Skeletal muscle satellite cell (primary cell): ENCODE measurements at regions not wholly inside any gene's neighbourhood (a gene's known extent, or its start where the extent isn't known, plus 50 kb on each side); places are given as distances from the start of the nearest gene placed in this dataset.
"Not testable (repeated sequence)": the region's sequence is repeated elsewhere in the genome, so short reads cannot be mapped to it uniquely, and the experiment has no call there.

Experiments
- H3K27me3 ChIP-seq: 2 replicates; pipeline ENCODE4 v1.7.0; 2013; ENCODE audit warnings: low read length; ENCODE audit not compliant: control insufficient read depth, insufficient read depth
- H3K36me3 ChIP-seq: 2 replicates; pipeline ENCODE4 v1.7.0; 2013; ENCODE audit warnings: mild to moderate bottlenecking, control low read depth, low read length; ENCODE audit not compliant: insufficient read depth
- H3K4me1 ChIP-seq: 2 replicates; pipeline ENCODE4 v1.7.0; 2013; ENCODE audit warnings: low read length; ENCODE audit not compliant: control insufficient read depth, insufficient read depth
- H3K4me2 ChIP-seq: 2 replicates; pipeline ENCODE4 v1.7.0; 2013; ENCODE audit warnings: mild to moderate bottlenecking, low read length
- H3K4me3 ChIP-seq: 2 replicates; pipeline ENCODE4 v1.7.0; 2013; ENCODE audit warnings: low read length
- H3K9ac ChIP-seq: 2 replicates; pipeline ENCODE4 v1.7.0; 2013; ENCODE audit warnings: mild to moderate bottlenecking, low read depth, low read length, moderate library complexity
- H3K9me3 ChIP-seq: replicated peaks from 2 replicates; pipeline ENCODE4 v1.7.0; 2013; ENCODE audit warnings: mild to moderate bottlenecking, control low read depth, low read length

DNA sequence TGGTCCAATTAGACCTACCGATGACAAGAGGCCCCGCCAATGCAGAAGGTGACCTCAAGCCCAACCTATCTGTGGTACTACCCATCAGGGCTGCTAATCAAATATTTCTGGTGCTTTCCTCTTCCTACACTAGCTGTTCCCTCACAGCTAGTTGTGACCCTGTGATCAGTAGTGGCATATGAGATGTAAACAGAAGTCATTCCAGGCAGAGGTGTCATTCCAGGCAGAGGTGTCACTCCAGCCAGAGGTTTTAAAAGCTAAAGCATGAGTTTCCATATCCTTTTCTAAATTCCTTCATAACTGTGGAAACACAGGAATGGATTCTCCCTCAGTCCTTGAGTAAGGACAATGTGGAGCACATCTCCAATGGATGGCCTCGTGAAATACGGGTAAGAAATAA, 110.9 kb upstream of the DNAJC10 start:
- Histone ChIP-seq H3K9ac (no peak overlapping the region), H3K4me3 (no peak overlapping the region), H3K4me2 (no peak overlapping the region), H3K9me3 (no peaks in the 10 kb centered on the region), H3K4me1 (no peaks in the 10 kb centered on the region), H3K27me3 (no peaks in the 10 kb centered on the region), H3K36me3 (no peaks in the 10 kb centered on the region)

- Histone ChIP-seq H3K9ac (no peak overlapping the region), H3K27me3 (no peaks in the 10 kb centered on the region), H3K4me3 (no peak overlapping the region), H3K36me3 (no peaks in the 10 kb centered on the region), H3K4me1 (no peaks in the 10 kb centered on the region), H3K9me3 (no peaks in the 10 kb centered on the region), H3K4me2 (no peak overlapping the region)
Measured at GRCh38 chr2:182606728-182607681, 109.1 kb upstream of the DNAJC10 start.

DNA sequence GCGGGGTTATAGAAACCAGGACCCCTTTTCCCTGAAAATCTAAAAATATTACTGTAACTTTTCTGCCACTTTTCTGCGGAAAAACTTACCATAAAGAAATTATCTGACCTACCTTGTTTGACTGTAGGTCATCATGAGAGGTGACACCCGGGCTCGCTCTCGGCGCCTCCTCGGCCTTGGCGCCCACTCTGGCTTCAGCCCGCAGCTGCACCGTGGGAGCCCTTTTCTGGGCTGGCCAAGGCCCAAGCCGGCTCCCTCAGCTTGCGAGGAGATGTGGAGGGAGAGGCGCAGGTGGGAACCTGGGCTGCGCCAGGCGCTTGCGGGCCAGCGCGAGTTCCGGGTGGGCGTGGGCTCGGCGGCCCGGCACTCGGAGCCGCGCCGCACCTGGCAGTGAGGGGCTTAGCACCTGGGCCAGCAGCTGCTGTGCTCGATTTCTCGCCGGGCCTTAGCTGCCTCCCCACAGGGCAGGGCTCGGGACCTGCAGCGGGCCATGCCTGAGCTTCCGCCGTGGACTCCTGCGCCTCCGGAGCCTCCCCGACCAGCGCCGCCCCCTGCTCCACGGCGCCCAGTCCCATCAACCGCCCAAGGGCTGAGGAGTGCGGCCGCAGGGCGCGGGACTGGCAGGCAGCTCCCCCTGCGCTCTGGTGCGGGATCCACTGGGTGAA, 107.7 kb upstream of the DNAJC10 start:
- H3K9ac ChIP-seq, result no peak overlapping the region
- no peaks in the 10 kb centered on the region for H3K27me3 ChIP-seq
- H3K4me1 ChIP-seq, result no peaks in the 10 kb centered on the region
- H3K4me3 ChIP-seq, result no peak overlapping the region
- H3K9me3 ChIP-seq, result no peaks in the 10 kb centered on the region
- H3K4me2 ChIP-seq, result no peak overlapping the region
- H3K36me3 ChIP-seq, result no peaks in the 10 kb centered on the region

- H3K4me3 ChIP-seq, H3K9me3 ChIP-seq, H3K27me3 ChIP-seq, H3K4me2 ChIP-seq, H3K9ac ChIP-seq, H3K36me3 ChIP-seq, H3K4me1 ChIP-seq: not testable (repeated sequence)
Measured at GRCh38 chr2:182609005-182609404, 107.1 kb upstream of the DNAJC10 start.

DNA sequence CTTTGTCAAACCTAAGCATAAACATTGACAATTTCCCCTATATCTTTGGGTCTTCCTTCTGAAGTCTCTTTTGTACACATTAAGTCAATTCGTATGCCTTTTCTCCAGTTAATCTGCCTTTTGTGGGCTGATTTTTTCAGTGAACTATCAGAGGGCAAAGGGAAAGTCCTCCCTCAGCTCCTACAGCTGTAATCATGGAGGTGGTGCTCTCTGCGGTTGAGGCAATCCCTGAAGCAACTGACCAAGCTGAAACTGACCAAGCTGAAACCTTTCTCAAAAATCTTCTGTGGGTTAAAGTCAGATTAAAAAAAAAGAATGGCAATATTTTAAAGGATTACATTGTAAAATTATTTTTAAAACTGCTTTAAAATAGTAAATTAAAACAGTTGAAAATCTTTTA, 105.8 kb upstream of the DNAJC10 start:
- no peak overlapping the region for H3K9ac ChIP-seq
- no peaks in the 10 kb centered on the region for H3K36me3 ChIP-seq
- H3K4me2 ChIP-seq, result no peak overlapping the region
- no peaks in the 10 kb centered on the region for H3K9me3 ChIP-seq
- H3K4me3 ChIP-seq, result no peak overlapping the region
- H3K4me1 ChIP-seq, result peaks cover 4% of the 10 kb centered on the region
- no peaks in the 10 kb centered on the region for H3K27me3 ChIP-seq

- Histone ChIP-seq H3K9ac (no peak overlapping the region), H3K27me3 (no peaks in the 10 kb centered on the region), H3K9me3 (no peaks in the 10 kb centered on the region), H3K4me2 (no peak overlapping the region), H3K4me3 (no peak overlapping the region), H3K36me3 (no peaks in the 10 kb centered on the region), H3K4me1 (peaks cover 12% of the 10 kb centered on the region)
Measured at GRCh38 chr2:182611009-182611408, 105.0 kb upstream of the DNAJC10 start.

DNA sequence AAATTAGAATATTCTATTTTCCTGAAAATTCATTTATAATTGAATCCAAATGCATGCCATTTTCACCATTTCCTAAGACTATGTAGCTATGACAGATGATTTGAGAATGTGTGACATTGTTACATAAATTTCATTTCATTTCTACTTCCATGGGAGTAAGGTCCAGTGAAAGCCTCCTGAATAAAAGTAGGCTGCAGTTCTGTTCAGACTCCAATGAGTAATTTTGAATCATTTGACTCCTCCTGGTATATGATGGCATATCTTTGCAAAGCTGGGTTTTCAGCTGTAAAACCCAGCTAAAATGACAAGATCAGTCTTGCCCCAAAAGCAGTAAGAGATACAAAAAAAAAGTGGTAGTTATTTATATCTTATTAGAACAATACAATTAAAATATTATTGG, 101.0 kb upstream of the DNAJC10 start:
- Histone ChIP-seq H3K36me3 (no peaks in the 10 kb centered on the region), H3K4me2 (no peak overlapping the region), H3K27me3 (no peaks in the 10 kb centered on the region), H3K9me3 (no peaks in the 10 kb centered on the region), H3K9ac (no peak overlapping the region), H3K4me1 (peaks cover 40% of the 10 kb centered on the region), H3K4me3 (no peak overlapping the region)

DNA sequence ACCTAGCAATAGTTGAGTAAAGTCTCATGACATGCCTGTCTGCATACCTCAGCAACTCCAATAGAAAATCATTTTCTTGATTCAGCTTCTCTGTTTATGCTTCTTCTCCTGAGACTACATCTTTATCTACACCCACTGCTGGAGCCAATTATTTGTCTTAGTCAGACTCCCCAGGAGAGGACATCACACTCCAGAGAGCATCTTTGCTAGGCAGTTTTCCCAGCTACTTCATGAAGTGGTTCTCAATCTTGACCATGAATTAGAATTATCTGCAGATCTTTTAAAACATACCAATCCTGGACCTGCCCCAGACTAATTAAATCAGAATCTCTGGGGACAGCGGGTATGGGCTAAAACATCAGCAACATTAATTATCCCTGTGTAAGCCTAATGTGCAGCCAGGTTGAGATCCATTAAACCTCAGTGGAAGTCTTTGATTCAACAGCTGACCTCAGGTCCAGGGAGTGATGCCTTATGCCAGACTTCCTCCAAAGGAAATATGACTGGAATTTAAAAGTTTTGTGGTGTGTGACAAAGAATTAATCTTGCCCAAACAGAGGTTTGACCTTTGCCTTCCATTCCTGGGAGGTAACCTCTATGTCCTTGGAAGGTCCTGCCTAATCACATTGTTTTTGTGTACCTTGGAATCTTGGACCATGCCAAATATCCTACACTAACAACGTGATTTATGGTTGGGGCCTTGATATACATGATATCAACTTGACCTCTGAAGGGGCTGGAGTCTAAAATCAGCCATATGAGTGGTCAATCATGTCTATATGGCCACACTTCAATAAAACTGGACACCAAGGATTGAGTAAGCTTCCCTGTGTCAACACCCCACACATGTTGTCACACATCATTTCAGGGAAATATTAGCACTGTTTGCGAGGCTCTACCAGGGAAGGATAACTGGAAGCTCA, 99.3 kb upstream of the DNAJC10 start:
- Histone ChIP-seq H3K4me2 (peak overlapping the region; percentile 10), H3K9me3 (no peaks in the 10 kb centered on the region), H3K4me3 (no peak overlapping the region), H3K9ac (peak overlapping the region; percentile 0), H3K27me3 (no peaks in the 10 kb centered on the region), H3K4me1 (peaks cover 40% of the 10 kb centered on the region), H3K36me3 (no peaks in the 10 kb centered on the region)

- Histone ChIP-seq H3K4me2 (peak overlapping the region; percentile 6), H3K9me3 (no peaks in the 10 kb centered on the region), H3K9ac (no peak overlapping the region), H3K4me3 (no peak overlapping the region), H3K27me3 (no peaks in the 10 kb centered on the region), H3K4me1 (peaks cover 40% of the 10 kb centered on the region), H3K36me3 (no peaks in the 10 kb centered on the region)
Measured at GRCh38 chr2:182618672-182619079, 97.4 kb upstream of the DNAJC10 start.

- Histone ChIP-seq H3K4me1 (peaks cover 40% of the 10 kb centered on the region), H3K4me2 (no peak overlapping the region), H3K9me3 (no peaks in the 10 kb centered on the region), H3K9ac (no peak overlapping the region), H3K36me3 (no peaks in the 10 kb centered on the region), H3K4me3 (no peak overlapping the region), H3K27me3 (no peaks in the 10 kb centered on the region)
Measured at GRCh38 chr2:182619276-182619675, 96.8 kb upstream of the DNAJC10 start.

DNA sequence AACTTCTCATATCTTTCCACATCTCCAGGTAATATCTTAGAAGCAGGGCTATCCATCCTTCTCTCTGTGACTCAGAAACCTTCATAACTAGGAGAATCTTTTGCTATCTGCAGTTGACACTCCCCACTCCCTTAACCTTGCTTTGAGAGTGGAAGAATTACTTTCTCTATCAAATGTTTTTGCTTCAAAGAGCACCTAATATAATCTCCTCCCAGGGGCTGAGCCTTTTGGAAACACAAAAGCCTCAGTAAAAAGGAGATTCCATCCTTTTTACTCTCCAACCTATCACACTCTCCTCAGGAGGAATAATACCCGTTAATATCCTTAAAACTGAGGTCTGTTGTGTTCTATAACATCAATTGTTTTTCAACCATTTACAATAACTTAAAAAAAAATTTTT, 94.9 kb upstream of the DNAJC10 start:
- Histone ChIP-seq H3K4me3 (no peak overlapping the region), H3K4me1 (peaks cover 26% of the 10 kb centered on the region), H3K9me3 (no peaks in the 10 kb centered on the region), H3K36me3 (no peaks in the 10 kb centered on the region), H3K27me3 (no peaks in the 10 kb centered on the region), H3K4me2 (no peak overlapping the region), H3K9ac (no peak overlapping the region)
